ENCODE measurements at regions not wholly inside any gene's neighbourhood (a gene's known extent, or its start where the extent isn't known, plus 50 kb on each side); places are given as distances from the start of the nearest gene placed in this dataset.

DNA sequence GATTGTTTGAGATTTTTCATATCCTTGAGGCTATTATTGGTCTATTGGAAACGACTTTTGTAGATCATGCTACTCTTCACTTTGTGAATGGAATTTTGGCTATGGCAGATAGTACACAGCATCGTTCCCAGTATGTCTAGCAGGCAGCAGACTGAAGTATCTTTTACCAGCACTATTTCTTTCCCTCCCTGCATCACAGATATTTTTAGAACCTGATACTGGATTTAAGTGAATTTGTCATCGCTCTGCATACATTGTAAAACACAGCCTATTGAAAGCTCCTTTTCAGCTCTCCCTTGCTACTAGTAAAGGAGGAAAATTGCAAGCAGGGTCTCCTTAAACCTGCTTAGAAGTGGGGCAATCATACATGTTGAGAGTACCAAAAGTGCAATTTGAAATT is 133.6 kb downstream of the LUZP4 start:
- TF ChIP-seq, protein P1, sequence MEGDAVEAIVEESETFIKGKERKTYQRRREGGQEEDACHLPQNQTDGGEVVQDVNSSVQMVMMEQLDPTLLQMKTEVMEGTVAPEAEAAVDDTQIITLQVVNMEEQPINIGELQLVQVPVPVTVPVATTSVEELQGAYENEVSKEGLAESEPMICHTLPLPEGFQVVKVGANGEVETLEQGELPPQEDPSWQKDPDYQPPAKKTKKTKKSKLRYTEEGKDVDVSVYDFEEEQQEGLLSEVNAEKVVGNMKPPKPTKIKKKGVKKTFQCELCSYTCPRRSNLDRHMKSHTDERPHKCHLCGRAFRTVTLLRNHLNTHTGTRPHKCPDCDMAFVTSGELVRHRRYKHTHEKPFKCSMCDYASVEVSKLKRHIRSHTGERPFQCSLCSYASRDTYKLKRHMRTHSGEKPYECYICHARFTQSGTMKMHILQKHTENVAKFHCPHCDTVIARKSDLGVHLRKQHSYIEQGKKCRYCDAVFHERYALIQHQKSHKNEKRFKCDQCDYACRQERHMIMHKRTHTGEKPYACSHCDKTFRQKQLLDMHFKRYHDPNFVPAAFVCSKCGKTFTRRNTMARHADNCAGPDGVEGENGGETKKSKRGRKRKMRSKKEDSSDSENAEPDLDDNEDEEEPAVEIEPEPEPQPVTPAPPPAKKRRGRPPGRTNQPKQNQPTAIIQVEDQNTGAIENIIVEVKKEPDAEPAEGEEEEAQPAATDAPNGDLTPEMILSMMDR (IDR thresholded peaks at IDR 0.05): no peak
- TF ChIP-seq POLR2A (IDR thresholded peaks at IDR 0.05) (no peak), POLR2AphosphoS5 (IDR thresholded peaks at IDR 0.05) (no peak), EP300 (IDR thresholded peaks at IDR 0.05) (no peak)
